Endothelial cell of umbilical vein (primary cell): ENCODE measurements at regions not wholly inside any gene's neighbourhood (a gene's known extent, or its start where the extent isn't known, plus 50 kb on each side); places are given as distances from the start of the nearest gene placed in this dataset.

Source experiments
- BruUV-seq: library from RNA; stranded (reverse); fragments of 400-500 nt; replicated peaks from 2 replicates; lab custom pipeline; 2021; lab: Mats Ljungman, UMichigan
- CTCF ChIA-PET: fragments of 300-600, 350-600 bp; sonication (Branson Sonifier 250); formaldehyde crosslinking; loops from one replicate; lab custom pipeline; 2021; ENCODE audit warnings: antibody characterized with exemption, inconsistent platforms; lab: Charles Lee
- POLR2A ChIA-PET: fragments of 300-600, 350-600 bp; sonication (Branson Sonifier 250); formaldehyde crosslinking; loops from one replicate; lab custom pipeline; 2021; ENCODE audit warnings: antibody characterized with exemption, inconsistent platforms; lab: Charles Lee
- DNase-seq: peaks from one replicate; pipeline ENCODE4 v3.0.0-alpha.2; 2011; ENCODE audit warnings: low read depth, low spot score
- FAIRE-seq: peaks from 2 replicates; lab custom pipeline; 2011; peaks lifted over from hg19 to GRCh38; lab: Jason Lieb, UNC
- H2AFZ ChIP-seq: 2 replicates; pipeline ENCODE4 v1.6.0; 2012; ENCODE audit warnings: low read depth, low read length, control low read depth, inconsistent platforms
- H3K27ac ChIP-seq: 2 replicates; pipeline ENCODE4 v1.5.1; 2011; ENCODE audit warnings: low read depth, mild to moderate bottlenecking, control low read depth, low read length, moderate library complexity; ENCODE audit not compliant: insufficient read depth
- H3K27me3 ChIP-seq, 2 experiments: 2 replicates each; pipeline versions ENCODE4 v1.6.0 to v1.6.1; 2011; ENCODE audit warnings: low read length in 2 of 2, mixed read lengths in 1 of 2; ENCODE audit not compliant: control insufficient read depth in 2 of 2, insufficient read depth in 2 of 2
- H3K36me3 ChIP-seq, 2 experiments: 2 replicates in 1 of 2; 3 replicates in 1 of 2; pipeline ENCODE4 v1.5.1; 2011; ENCODE audit warnings: low read length in 2 of 2, mild to moderate bottlenecking in 1 of 2, moderate library complexity in 1 of 2; ENCODE audit not compliant: control insufficient read depth in 2 of 2, insufficient read depth in 2 of 2; ENCODE audit errors: extremely low read depth in 1 of 2
- H3K4me1 ChIP-seq: 3 replicates; pipeline ENCODE4 v1.5.1; 2011; ENCODE audit warnings: mild to moderate bottlenecking, low read length; ENCODE audit not compliant: control insufficient read depth, insufficient read depth; ENCODE audit errors: extremely low read depth
- H3K4me2 ChIP-seq: 2 replicates; pipeline ENCODE4 v1.6.1; 2011; ENCODE audit warnings: low read length, control low read depth, mixed read lengths; ENCODE audit not compliant: insufficient read depth
- H3K4me3 ChIP-seq, 3 experiments: fragments of 200-600 bp in 1 of 3; sonication (generic), shearing (Covaris generic) in 1 of 3; replicated peaks in 1 of 3; 2 replicates each; pipeline ENCODE4 v1.5.1; 2011 to 2016; ENCODE audit warnings: control low read depth in 3 of 3, low read length in 3 of 3, mild to moderate bottlenecking in 2 of 3, inconsistent platforms in 1 of 3, low read depth in 1 of 3, moderate library complexity in 1 of 3; ENCODE audit not compliant: insufficient read depth in 1 of 3
- H3K79me2 ChIP-seq: 2 replicates; pipeline ENCODE4 v1.6.0; 2012; ENCODE audit warnings: low read length, inconsistent platforms; ENCODE audit not compliant: control insufficient read depth, insufficient read depth
- H3K9ac ChIP-seq: replicated peaks from 2 replicates; pipeline ENCODE3; 2011; ENCODE audit warnings: low read length, control low read depth; ENCODE audit not compliant: insufficient read depth; ENCODE audit errors: extremely low read depth
- H3K9me1 ChIP-seq: replicated peaks from 3 replicates; pipeline ENCODE4 v1.6.0; 2011; ENCODE audit warnings: mild to moderate bottlenecking, low read length; ENCODE audit not compliant: control insufficient read depth, insufficient read depth; ENCODE audit errors: extremely low read depth
- H3K9me3 ChIP-seq: replicated peaks from 2 replicates; pipeline ENCODE4 v1.5.1; 2012; ENCODE audit warnings: low read length, inconsistent platforms; ENCODE audit not compliant: control insufficient read depth, insufficient read depth
- H4K20me1 ChIP-seq: replicated peaks from 2 replicates; pipeline ENCODE3; 2011; ENCODE audit warnings: mild to moderate bottlenecking, low read length; ENCODE audit not compliant: control insufficient read depth, insufficient read depth; ENCODE audit errors: extremely low read depth
- EZH2 ChIP-seq: IDR thresholded peaks from 2 replicates; pipeline ENCODE4 v1.6.1; 2012; ENCODE audit warnings: borderline replicate concordance, low read depth, mild to moderate bottlenecking, moderate library complexity, low read length, inconsistent platforms; ENCODE audit not compliant: severe bottlenecking
- FOS ChIP-seq: IDR thresholded peaks from 2 replicates; pipeline ENCODE4 v1.6.1; 2011; ENCODE audit warnings: mild to moderate bottlenecking, low read length, moderate library complexity, borderline replicate concordance; ENCODE audit not compliant: insufficient read depth
- GATA2 ChIP-seq: IDR thresholded peaks from 2 replicates; pipeline ENCODE4 v1.7.0; 2011; ENCODE audit warnings: low read depth, mild to moderate bottlenecking, moderate library complexity, mixed read lengths, low read length; ENCODE audit not compliant: insufficient read length, insufficient read depth
- JUN ChIP-seq: IDR thresholded peaks from 2 replicates; pipeline ENCODE4 v1.6.1; 2011; ENCODE audit warnings: borderline replicate concordance, low read depth; ENCODE audit not compliant: insufficient read length, insufficient read depth
- MYC ChIP-seq: IDR thresholded peaks from one replicate; pipeline ENCODE4 v1.6.1; 2011; ENCODE audit warnings: mild to moderate bottlenecking, low read depth, low read length
- POLR2A ChIP-seq: IDR thresholded peaks from 2 replicates; pipeline ENCODE4 v1.6.1; 2012; ENCODE audit warnings: low read depth, mild to moderate bottlenecking, control low read depth, low read length
- POLR2AphosphoS5 ChIP-seq: IDR thresholded peaks from 2 replicates; pipeline ENCODE4 v1.6.1; 2012; ENCODE audit warnings: low read depth, mild to moderate bottlenecking, control low read depth, low read length, moderate library complexity; ENCODE audit not compliant: insufficient read depth
- dilution Hi-C: fragments of 300-500 bp; cut with MboI; formaldehyde crosslinking; loops from one replicate; pipeline ENCODE4 v1.15.0; 2019; ENCODE audit warnings: low sequenced_read_pairs; ENCODE audit not compliant: extremely low pct_ligation_motif_present
- intact Hi-C: fragments of 100-400 bp; cut with micrococcal nuclease; formaldehyde crosslinking; loops from one replicate; pipeline ENCODE4 v1.10.0; 2022
- TF ChIP-seq, protein P1 (sequence below), 2 donors: IDR thresholded peaks; 1 replicate in 1 of 2; 2 replicates in 1 of 2; pipeline ENCODE4 v1.5.1; 2011; ENCODE audit warnings: low read length in 2 of 2, mild to moderate bottlenecking in 2 of 2, moderate library complexity in 2 of 2, control low read depth in 1 of 2, inconsistent platforms in 1 of 2, low read depth in 1 of 2; ENCODE audit not compliant: insufficient read depth in 1 of 2; ENCODE audit errors: extremely low read depth in 1 of 2
- TF ChIP-seq, protein P2 (sequence below): IDR thresholded peaks from 2 replicates; pipeline ENCODE4 v1.6.1; 2011; ENCODE audit not compliant: insufficient read depth, insufficient read length

DNA sequence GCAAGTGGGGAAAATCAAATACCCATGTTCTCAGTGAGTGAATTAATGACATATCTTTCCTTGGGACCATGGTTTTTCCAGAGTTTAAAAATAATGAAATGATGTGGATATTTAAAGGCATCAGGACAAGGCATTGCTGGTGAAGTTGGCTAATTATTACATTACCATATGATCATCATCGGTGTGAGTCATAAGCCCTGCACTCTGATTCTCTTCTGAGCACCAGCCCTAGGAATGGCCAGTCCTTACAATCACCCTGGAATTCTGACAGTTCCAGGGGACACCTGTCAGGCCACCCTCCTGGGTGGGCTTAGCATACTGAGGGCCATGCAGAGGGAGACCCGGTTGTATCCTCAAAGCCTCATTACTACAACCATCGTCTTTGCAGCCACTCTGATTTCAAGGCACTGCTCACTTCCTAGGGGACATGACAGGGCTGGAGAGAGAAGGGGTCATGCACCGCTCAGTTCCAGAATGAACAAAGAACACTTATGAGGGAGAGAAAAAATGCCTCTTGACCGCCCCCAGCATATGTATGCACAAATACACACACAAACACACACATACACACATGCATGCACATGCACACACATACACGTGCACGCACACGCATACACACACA lies 365.0 kb downstream of the MIAT start:
- H4K20me1 ChIP-seq, result no peaks in the 10 kb centered on the region
- no TSS peak for BruUV-seq

DNA sequence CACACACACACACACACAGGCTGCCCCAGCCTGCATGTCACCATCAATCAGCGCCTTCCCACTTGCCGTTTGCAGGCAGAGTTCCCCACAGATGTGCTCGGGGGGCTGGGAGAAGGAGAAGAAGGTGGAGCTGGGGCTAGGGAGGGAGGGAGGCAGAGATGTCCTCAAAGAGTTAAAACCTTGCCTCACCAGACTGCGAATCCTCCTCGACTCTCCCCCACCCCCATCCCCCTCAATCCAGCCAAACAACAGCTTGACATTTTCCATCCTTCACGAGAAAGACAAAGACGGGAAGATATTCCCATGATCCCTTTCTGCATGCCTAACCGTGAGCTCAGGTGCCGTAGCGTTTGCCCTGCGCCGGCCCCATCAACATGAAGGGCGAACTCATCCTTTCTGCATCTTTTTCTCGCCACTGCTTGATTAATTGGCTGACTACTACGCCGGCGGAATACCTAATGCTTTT lies 365.5 kb downstream of the MIAT start:
- ChIA-PET CTCF (no interaction called here), POLR2A (no interaction called here)
- Histone ChIP-seq H3K27me3 (peaks cover 3% of the 10 kb centered on the region in 2 experiments), H3K9me3 (no peaks in the 10 kb centered on the region), H3K4me2 (no peak overlapping the region), H3K79me2 (no peaks in the 10 kb centered on the region), H3K9ac (no peak overlapping the region), H3K36me3 (no peaks in the 10 kb centered on the region), H4K20me1 (no peaks in the 10 kb centered on the region), H3K4me3 (no peak overlapping the region), H3K27ac (no peak overlapping the region), H3K4me1 (no peaks in the 10 kb centered on the region), H3K9me1 (no peaks in the 10 kb centered on the region), H2AFZ (no peak overlapping the region)
- no TSS peak for BruUV-seq
- dilution Hi-C loops (no loop called here), intact Hi-C loops (no loop called here)
- TF ChIP-seq MYC (no peak), GATA2 (no peak), FOS (no peak), EZH2 (no peak), JUN (no peak), POLR2A (no peak), POLR2AphosphoS5 (no peak)
- TF ChIP-seq, protein P1, sequence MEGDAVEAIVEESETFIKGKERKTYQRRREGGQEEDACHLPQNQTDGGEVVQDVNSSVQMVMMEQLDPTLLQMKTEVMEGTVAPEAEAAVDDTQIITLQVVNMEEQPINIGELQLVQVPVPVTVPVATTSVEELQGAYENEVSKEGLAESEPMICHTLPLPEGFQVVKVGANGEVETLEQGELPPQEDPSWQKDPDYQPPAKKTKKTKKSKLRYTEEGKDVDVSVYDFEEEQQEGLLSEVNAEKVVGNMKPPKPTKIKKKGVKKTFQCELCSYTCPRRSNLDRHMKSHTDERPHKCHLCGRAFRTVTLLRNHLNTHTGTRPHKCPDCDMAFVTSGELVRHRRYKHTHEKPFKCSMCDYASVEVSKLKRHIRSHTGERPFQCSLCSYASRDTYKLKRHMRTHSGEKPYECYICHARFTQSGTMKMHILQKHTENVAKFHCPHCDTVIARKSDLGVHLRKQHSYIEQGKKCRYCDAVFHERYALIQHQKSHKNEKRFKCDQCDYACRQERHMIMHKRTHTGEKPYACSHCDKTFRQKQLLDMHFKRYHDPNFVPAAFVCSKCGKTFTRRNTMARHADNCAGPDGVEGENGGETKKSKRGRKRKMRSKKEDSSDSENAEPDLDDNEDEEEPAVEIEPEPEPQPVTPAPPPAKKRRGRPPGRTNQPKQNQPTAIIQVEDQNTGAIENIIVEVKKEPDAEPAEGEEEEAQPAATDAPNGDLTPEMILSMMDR (IDR thresholded peaks at IDR 0.05; ENCODE audit: extremely low read depth in 1 of 2, insufficient read depth in 1 of 2, low read depth in 1 of 2, low read length in 2 of 2), result no peak
- TF ChIP-seq, protein P2, sequence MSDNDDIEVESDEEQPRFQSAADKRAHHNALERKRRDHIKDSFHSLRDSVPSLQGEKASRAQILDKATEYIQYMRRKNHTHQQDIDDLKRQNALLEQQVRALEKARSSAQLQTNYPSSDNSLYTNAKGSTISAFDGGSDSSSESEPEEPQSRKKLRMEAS, result no peak
- no peak for FAIRE-seq
- DNase-seq, result no peak

More for the DNA sequence above, 365.0 kb downstream of the MIAT start:
- intact Hi-C loops (no loop called here), dilution Hi-C loops (no loop called here)
- no peaks in the 10 kb centered on the region for H3K79me2 ChIP-seq
- peaks cover 3% of the 10 kb centered on the region in 2 experiments for H3K27me3 ChIP-seq
- H3K9me3 ChIP-seq, result no peaks in the 10 kb centered on the region
- FAIRE-seq, result no peak
- H3K9ac ChIP-seq, result no peak overlapping the region
- DNase-seq, result no peak
- H3K4me3 ChIP-seq, result no peak overlapping the region
- TF ChIP-seq EZH2 (no peak), FOS (no peak), POLR2A (no peak), POLR2AphosphoS5 (no peak)
- TF ChIP-seq, protein P1 (IDR thresholded peaks at IDR 0.05; ENCODE audit: extremely low read depth in 1 of 2, insufficient read depth in 1 of 2, low read depth in 1 of 2, low read length in 2 of 2), result no peak
- H3K9me1 ChIP-seq, result no peaks in the 10 kb centered on the region
- H3K4me1 ChIP-seq, result no peaks in the 10 kb centered on the region
- ChIA-PET CTCF (no interaction called here), POLR2A (no interaction called here)
- no peak overlapping the region for H2AFZ ChIP-seq
- H3K36me3 ChIP-seq, result no peaks in the 10 kb centered on the region
- no peak overlapping the region for H3K4me2 ChIP-seq
- H3K27ac ChIP-seq, result no peak overlapping the region
